ENCODE measurements at regions not wholly inside any gene's neighbourhood (a gene's known extent, or its start where the extent isn't known, plus 50 kb on each side); places are given as distances from the start of the nearest gene placed in this dataset.

GRCh38 chr2:41863062-41863461 is 184.8 kb upstream of the PKDCC start:
- in situ Hi-C loops (cut with MboI; ENCODE audit: low sequenced_read_pairs), result no loop called here

DNA sequence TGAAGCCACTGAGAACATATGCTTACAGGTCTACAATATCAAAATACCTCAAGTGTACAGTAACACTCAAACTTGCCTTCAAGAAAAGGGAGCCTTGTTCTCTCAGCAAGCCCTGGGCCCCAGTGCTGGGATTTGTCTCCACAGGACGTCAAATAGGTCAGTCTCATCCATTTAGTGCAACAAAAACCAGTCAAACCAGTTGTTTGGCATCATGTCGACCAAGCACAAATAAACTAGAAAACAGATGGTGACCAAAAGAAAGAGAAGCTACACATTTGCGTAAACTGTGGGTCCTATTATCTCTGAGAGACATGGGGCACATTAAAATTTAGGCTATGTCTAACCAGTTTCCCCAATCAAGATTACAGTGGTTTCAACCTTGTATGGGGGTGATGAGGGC is 182.6 kb upstream of the PKDCC start:
- in situ Hi-C loops (cut with MboI; ENCODE audit: low sequenced_read_pairs), result loop anchor here (5.0 kb wide), 1 partner anchor 222 kb away; no protein-coding TSS in a partner anchor

GRCh38 chr2:41867553-41867952 is 180.3 kb upstream of the PKDCC start:
- in situ Hi-C loops (cut with MboI; ENCODE audit: low sequenced_read_pairs), result loop anchor here (5.0 kb wide), 1 partner anchor 220 kb away; no protein-coding TSS in a partner anchor

GRCh38 chr2:41869542-41870264 is 178.1 kb upstream of the PKDCC start:
- in situ Hi-C loops (cut with MboI; ENCODE audit: low sequenced_read_pairs), result loop anchor here (5.0 kb wide), 1 partner anchor 218 kb away; no protein-coding TSS in a partner anchor

DNA sequence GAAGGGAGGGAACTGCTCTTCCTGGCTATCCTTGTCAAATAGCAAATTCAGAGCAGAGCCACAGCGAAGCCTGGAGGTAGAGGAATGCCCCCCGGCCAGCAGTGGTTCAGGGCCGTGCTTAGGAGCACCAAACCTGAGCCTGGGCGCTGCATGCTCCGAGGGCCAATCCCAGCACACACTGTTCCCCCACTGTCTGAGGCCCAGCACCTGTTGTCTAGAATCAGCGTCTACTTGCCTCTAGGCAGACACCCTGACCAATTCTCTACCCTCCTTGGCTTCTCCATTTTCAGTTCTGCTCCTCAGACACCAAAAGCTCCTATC is 177.6 kb upstream of the PKDCC start:
- in situ Hi-C loops (cut with MboI; ENCODE audit: low sequenced_read_pairs), result no loop called here

- in situ Hi-C loops (cut with MboI; ENCODE audit: low sequenced_read_pairs), result no loop called here
Measured at GRCh38 chr2:41871080-41871479, 176.7 kb upstream of the PKDCC start.

GRCh38 chr2:41872646-41873045 is 175.2 kb upstream of the PKDCC start:
- in situ Hi-C loops (cut with MboI; ENCODE audit: low sequenced_read_pairs), result no loop called here

DNA sequence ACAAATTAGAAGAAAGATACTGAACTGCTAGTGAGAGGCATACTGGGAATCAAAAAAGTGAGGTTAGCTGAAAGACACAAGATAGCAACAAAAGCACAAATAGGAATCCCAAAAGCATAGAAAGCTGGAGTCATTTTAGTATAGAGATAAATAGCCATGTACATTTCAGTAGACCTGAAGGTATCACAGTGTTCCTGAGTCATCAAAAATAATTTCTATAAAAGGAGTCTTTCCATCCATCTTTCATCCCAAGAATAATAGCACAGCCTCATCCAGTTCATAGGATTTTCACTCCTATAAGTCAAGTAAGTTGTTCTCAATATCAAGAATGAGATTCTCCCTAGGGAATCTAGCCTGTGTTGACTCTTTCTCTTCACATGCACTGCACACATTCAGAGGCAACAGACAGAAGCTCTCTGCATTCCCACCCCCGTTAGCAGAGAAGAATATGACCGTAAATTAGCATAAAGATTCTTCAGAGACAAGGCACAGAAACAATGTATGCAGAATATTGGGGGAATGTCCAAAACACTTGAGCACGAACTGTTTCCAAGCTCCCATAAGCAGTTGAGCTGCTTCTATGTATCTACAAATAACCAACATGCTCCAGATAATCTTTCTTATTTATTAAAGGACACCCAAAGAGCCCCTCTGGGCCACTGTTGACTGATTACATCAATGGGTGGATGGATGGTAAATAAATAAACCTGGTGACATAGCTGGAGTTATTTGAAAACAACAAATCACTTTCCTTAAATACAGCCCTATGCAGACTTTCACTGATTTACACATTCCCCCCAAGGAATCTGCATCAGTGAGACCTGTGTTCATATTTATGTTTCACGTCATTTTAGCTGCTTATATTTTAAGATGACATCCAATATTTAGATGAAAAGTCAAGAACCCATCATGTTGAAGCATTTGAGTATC is 174.5 kb upstream of the PKDCC start:
- in situ Hi-C loops (cut with MboI; ENCODE audit: low sequenced_read_pairs), result no loop called here

GRCh38 chr2:41877114-41877678 is 170.6 kb upstream of the PKDCC start:
- in situ Hi-C loops (cut with MboI; ENCODE audit: low sequenced_read_pairs), result no loop called here

GRCh38 chr2:41878056-41878455 is 169.8 kb upstream of the PKDCC start:
- in situ Hi-C loops (cut with MboI; ENCODE audit: low sequenced_read_pairs), result no loop called here

DNA sequence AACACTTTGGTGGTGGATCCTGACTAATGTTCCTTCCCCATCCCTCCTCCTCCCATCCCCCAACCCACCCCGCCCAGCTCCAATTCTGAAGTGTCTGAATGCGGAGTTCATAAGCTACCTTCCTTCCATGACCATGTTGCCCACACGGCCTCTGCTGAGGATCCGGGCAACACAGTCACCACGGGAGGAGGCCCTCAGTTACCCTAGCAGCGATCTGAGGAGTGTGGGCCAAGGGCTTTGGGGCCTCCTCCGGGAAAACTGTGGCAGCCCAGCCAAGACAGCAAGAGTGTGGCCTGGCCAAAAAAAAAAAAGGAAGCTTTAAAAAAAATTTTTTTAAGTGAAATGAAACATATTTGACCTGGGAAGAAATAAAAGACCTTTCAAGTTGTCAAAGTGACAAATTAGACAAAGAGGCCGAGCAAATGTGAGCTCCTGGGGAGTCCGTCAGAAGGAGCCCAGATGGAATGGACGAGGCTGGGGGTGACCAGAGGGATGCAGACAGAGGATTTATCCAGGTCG is 169.0 kb upstream of the PKDCC start:
- in situ Hi-C loops (cut with MboI; ENCODE audit: low sequenced_read_pairs), result no loop called here

DNA sequence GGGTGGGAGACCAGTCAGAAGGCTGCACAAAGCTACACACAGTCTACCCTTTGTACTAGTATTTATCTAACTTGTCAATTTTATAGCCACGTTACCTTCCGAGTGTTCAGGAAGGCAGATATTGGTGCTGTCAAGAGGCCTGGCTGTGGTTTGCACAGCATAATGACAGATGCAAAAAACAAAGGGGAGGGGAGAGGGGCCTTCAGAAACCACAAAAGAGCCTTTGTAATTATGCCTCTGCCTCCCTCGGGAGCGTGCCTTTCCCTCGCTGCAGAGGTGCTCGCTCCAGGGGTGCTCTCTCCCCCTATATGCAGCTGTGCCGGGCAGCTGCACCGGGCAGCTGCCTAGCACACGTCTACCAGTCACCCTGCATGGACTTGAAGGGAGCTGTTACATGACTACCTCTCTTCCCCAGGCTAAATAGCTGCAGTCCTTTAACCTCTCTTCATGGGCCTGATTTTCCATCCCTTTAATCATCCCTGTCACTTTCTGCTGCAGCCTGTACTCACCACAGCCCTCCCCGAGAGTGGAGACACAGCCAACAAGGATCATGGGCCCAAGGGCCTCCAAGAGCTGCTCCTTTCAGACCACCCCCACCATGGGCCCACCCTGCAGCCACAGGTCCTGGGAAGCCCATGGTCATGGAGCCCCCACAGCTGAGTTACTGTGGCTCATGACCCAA is 168.4 kb upstream of the PKDCC start:
- in situ Hi-C loops (cut with MboI; ENCODE audit: low sequenced_read_pairs), result no loop called here

GRCh38 chr2:41880561-41881243 is 167.1 kb upstream of the PKDCC start:
- in situ Hi-C loops (cut with MboI; ENCODE audit: low sequenced_read_pairs), result no loop called here

DNA sequence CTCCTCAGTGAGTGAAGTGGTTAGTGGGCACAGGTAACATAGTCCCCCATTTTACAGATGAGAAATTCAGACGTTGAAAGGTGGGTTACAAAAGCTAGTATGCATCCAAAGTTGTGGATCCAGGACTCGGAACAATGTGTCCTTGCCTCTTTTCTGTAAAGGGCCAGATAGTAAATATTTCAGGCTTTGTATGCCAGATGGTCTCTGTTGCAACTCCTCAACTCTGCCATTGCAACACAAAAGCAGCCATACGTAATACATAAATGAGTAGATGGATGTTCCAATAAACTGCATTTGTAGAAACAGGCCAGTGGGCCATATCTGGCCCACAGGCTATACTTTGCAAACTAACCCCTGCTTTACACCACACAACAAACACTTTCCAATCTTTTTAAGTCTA is 166.6 kb upstream of the PKDCC start:
- in situ Hi-C loops (cut with MboI; ENCODE audit: low sequenced_read_pairs), result no loop called here

DNA sequence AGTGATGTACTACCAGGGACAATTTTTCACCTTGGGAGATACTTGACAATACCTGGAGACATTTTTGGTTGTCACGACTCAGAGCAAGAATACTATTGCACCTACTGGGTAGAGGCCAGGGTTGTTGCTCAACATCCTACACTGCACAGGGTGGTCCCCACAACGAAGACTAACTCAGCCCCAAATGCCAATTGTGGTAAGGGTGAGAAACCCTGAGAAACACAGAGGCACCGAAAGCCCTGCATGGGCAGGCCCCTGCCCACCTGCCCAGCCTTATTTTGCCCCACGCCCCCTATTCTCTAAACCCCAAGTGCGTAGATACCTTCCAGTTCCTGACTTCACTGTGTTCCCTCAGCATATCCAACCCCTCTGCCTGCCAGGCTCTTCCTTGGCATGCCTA is 163.1 kb upstream of the PKDCC start:
- in situ Hi-C loops (cut with MboI; ENCODE audit: low sequenced_read_pairs), result no loop called here

DNA sequence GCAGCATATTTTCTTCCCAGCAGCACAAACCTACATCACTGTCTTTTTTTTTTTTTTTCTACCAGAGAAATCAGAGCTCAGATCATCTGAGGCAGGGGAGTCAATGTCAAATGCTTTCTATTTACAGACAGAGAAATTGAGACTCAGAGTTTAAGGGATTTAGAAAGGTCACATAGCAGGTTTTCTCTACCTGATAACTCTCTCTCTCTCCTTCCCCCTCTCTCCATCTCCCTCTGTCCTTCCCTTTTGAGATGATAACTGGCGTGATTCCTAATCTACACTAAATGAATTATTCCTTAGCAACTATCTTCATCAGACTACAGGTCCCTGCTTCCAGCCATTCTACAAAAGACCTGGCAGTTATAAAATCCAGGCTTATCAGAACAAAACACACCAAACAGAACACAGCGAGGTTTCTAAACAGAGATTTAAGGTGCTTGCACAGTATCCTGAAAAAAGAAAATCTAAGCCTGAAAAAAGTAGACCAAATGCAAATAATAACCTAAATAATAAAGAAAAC is 161.6 kb upstream of the PKDCC start:
- in situ Hi-C loops (cut with MboI; ENCODE audit: low sequenced_read_pairs), result no loop called here

DNA sequence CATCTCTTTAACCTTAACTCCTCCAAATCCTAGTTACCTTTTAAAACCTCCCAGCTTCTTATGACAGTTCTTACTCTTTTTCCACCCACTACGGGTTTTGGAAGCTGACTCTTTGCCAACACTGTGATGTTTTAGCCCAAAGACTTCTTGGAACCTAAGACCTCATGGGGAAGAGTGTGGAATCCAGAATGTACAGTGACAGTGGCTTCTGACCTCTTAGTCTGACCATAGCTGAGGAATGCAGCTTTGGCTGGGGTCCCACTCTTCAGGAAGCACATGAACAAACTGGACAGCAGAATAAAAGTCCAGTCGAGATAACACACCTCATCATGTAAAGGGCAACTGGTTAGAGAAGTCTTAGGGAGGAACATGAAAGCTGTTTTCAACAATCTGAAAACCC is 161.1 kb upstream of the PKDCC start:
- in situ Hi-C loops (cut with MboI; ENCODE audit: low sequenced_read_pairs), result no loop called here

DNA sequence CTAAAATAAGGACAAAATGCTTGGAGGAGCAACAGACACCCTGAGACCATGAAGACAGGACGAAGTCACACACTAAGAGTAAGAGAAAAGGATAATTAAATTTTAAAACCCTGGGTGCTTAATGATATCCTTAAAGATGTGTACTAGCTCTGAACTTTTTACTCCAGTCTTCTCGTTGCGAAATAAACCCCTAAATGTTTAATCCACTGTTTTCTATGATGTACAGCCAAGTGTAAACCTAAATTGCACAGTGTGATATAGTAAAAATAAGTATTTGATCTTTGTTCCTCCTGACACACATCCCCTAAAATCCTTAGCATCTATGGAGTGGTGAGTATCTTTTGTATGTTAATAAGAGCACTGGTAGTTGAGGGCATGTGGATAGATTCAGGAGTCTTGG is 157.5 kb upstream of the PKDCC start:
- in situ Hi-C loops (cut with MboI; ENCODE audit: low sequenced_read_pairs), result no loop called here

GRCh38 chr2:41892476-41892875 is 155.3 kb upstream of the PKDCC start:
- in situ Hi-C loops (cut with MboI; ENCODE audit: low sequenced_read_pairs), result no loop called here
